ENCODE measurements at regions not wholly inside any gene's neighbourhood (a gene's known extent, or its start where the extent isn't known, plus 50 kb on each side); places are given as distances from the start of the nearest gene placed in this dataset.
"Not testable (repeated sequence)": the region's sequence is repeated elsewhere in the genome, so short reads cannot be mapped to it uniquely, and the experiment has no call there.

GRCh38 chr2:89819809-89820208 lies 1128.3 kb downstream of the RPIA start:
- no peaks in the 10 kb centered on the region for H3K27me3 Mint-ChIP-seq (ENCODE audit: low read depth)
- no peaks in the 10 kb centered on the region for H3K9me3 Mint-ChIP-seq
- H3K4me3 Mint-ChIP-seq, result no peak overlapping the region
- DNase-seq (no peak), ATAC-seq (no peak)
- no peaks in the 10 kb centered on the region for H3K4me1 Mint-ChIP-seq (ENCODE audit: low read depth)
- H3K36me3 Mint-ChIP-seq (ENCODE audit: insufficient read depth), result no peaks in the 10 kb centered on the region

GRCh38 chr2:89820248-89820647 lies 1128.8 kb downstream of the RPIA start:
- no peaks in the 10 kb centered on the region for H3K27me3 Mint-ChIP-seq (ENCODE audit: low read depth)
- H3K4me3 Mint-ChIP-seq, result no peak overlapping the region
- no peaks in the 10 kb centered on the region for H3K9me3 Mint-ChIP-seq
- DNase-seq (no peak), ATAC-seq (no peak)
- no peaks in the 10 kb centered on the region for H3K4me1 Mint-ChIP-seq (ENCODE audit: low read depth)
- no peaks in the 10 kb centered on the region for H3K36me3 Mint-ChIP-seq (ENCODE audit: insufficient read depth)

GRCh38 chr2:89821455-89821945 lies 1130.0 kb downstream of the RPIA start:
- Mint-ChIP-seq H3K9me3 (no peaks in the 10 kb centered on the region), H3K4me1 (ENCODE audit: low read depth) (no peaks in the 10 kb centered on the region), H3K36me3 (ENCODE audit: insufficient read depth) (peaks cover 2% of the 10 kb centered on the region), H3K27me3 (ENCODE audit: low read depth) (no peaks in the 10 kb centered on the region), H3K4me3 (no peak overlapping the region)
- DNase-seq (no peak), ATAC-seq (no peak)

GRCh38 chr2:89822342-89822741 lies 1130.9 kb downstream of the RPIA start:
- not testable (repeated sequence) for H3K9me3 Mint-ChIP-seq; H3K36me3 Mint-ChIP-seq (ENCODE audit: insufficient read depth); DNase-seq; H3K4me1 Mint-ChIP-seq (ENCODE audit: low read depth); H3K27me3 Mint-ChIP-seq (ENCODE audit: low read depth); ATAC-seq; H3K4me3 Mint-ChIP-seq

- ATAC-seq (no peak), DNase-seq (no peak)
- Mint-ChIP-seq H3K4me3 (no peak overlapping the region), H3K36me3 (ENCODE audit: insufficient read depth) (peaks cover 2% of the 10 kb centered on the region), H3K4me1 (ENCODE audit: low read depth) (no peaks in the 10 kb centered on the region), H3K27me3 (ENCODE audit: low read depth) (no peaks in the 10 kb centered on the region), H3K9me3 (no peaks in the 10 kb centered on the region)
These were observed 1132.1 kb downstream of the RPIA start for GRCh38 chr2:89823556-89823955.

- DNase-seq, result no peak
- Mint-ChIP-seq H3K27me3 (ENCODE audit: low read depth) (no peaks in the 10 kb centered on the region), H3K4me1 (ENCODE audit: low read depth) (no peaks in the 10 kb centered on the region), H3K9me3 (peaks cover 4% of the 10 kb centered on the region), H3K36me3 (ENCODE audit: insufficient read depth) (peaks cover 3% of the 10 kb centered on the region), H3K4me3 (no peak overlapping the region)
- no peak for ATAC-seq
These were observed 1133.6 kb downstream of the RPIA start for GRCh38 chr2:89825034-89825433.

GRCh38 chr2:89826741-89827140 lies 1135.3 kb downstream of the RPIA start:
- DNase-seq; H3K36me3 Mint-ChIP-seq (ENCODE audit: insufficient read depth); H3K4me1 Mint-ChIP-seq (ENCODE audit: low read depth); H3K27me3 Mint-ChIP-seq (ENCODE audit: low read depth); H3K4me3 Mint-ChIP-seq; ATAC-seq: not testable (repeated sequence)
- H3K9me3 Mint-ChIP-seq, result peaks cover 20% of the 10 kb centered on the region

- H3K4me1 Mint-ChIP-seq (ENCODE audit: low read depth); DNase-seq; H3K27me3 Mint-ChIP-seq (ENCODE audit: low read depth); ATAC-seq; H3K36me3 Mint-ChIP-seq (ENCODE audit: insufficient read depth); H3K4me3 Mint-ChIP-seq: not testable (repeated sequence)
- H3K9me3 Mint-ChIP-seq, result peaks cover 26% of the 10 kb centered on the region
These were observed 1136.4 kb downstream of the RPIA start for GRCh38 chr2:89827829-89828228.

GRCh38 chr2:89828416-89828815 lies 1136.9 kb downstream of the RPIA start:
- peaks cover 26% of the 10 kb centered on the region for H3K9me3 Mint-ChIP-seq
- not testable (repeated sequence) for H3K36me3 Mint-ChIP-seq (ENCODE audit: insufficient read depth); ATAC-seq; H3K4me1 Mint-ChIP-seq (ENCODE audit: low read depth); H3K27me3 Mint-ChIP-seq (ENCODE audit: low read depth); H3K4me3 Mint-ChIP-seq; DNase-seq

GRCh38 chr2:89828961-89829631 lies 1137.6 kb downstream of the RPIA start:
- not testable (repeated sequence) for H3K4me1 Mint-ChIP-seq (ENCODE audit: low read depth); H3K36me3 Mint-ChIP-seq (ENCODE audit: insufficient read depth); H3K27me3 Mint-ChIP-seq (ENCODE audit: low read depth); H3K4me3 Mint-ChIP-seq; DNase-seq
- H3K9me3 Mint-ChIP-seq, result peaks cover 26% of the 10 kb centered on the region
- peak in 1 of 2 donors; percentile 28 for ATAC-seq

- Mint-ChIP-seq H3K4me3 (no peak overlapping the region), H3K27me3 (ENCODE audit: low read depth) (no peaks in the 10 kb centered on the region), H3K4me1 (ENCODE audit: low read depth) (no peaks in the 10 kb centered on the region), H3K36me3 (ENCODE audit: insufficient read depth) (peaks cover 7% of the 10 kb centered on the region), H3K9me3 (peaks cover 30% of the 10 kb centered on the region)
- ATAC-seq, result no peak
- DNase-seq, result no peak
These were observed 1138.4 kb downstream of the RPIA start for GRCh38 chr2:89829828-89830227.

GRCh38 chr2:89830341-89831218 lies 1139.1 kb downstream of the RPIA start:
- not testable (repeated sequence) for H3K4me3 Mint-ChIP-seq; H3K27me3 Mint-ChIP-seq (ENCODE audit: low read depth); H3K36me3 Mint-ChIP-seq (ENCODE audit: insufficient read depth); H3K4me1 Mint-ChIP-seq (ENCODE audit: low read depth); DNase-seq
- ATAC-seq, result peak in 1 of 2 donors; percentile 34
- peaks cover 32% of the 10 kb centered on the region for H3K9me3 Mint-ChIP-seq

GRCh38 chr2:89831641-89832498 lies 1140.4 kb downstream of the RPIA start:
- H3K4me1 Mint-ChIP-seq (ENCODE audit: low read depth), result no peaks in the 10 kb centered on the region
- H3K4me3 Mint-ChIP-seq, result no peak overlapping the region
- H3K36me3 Mint-ChIP-seq (ENCODE audit: insufficient read depth), result peaks cover 8% of the 10 kb centered on the region
- no peaks in the 10 kb centered on the region for H3K27me3 Mint-ChIP-seq (ENCODE audit: low read depth)
- DNase-seq (no peak), ATAC-seq (no peak)
- H3K9me3 Mint-ChIP-seq, result peaks cover 43% of the 10 kb centered on the region

- ATAC-seq, result peak; percentile 52 to 55
- Mint-ChIP-seq H3K4me3 (no peak overlapping the region), H3K9me3 (peaks cover 45% of the 10 kb centered on the region), H3K36me3 (ENCODE audit: insufficient read depth) (peaks cover 8% of the 10 kb centered on the region), H3K4me1 (ENCODE audit: low read depth) (no peaks in the 10 kb centered on the region), H3K27me3 (ENCODE audit: low read depth) (no peaks in the 10 kb centered on the region)
- DNase-seq, result no peak
These were observed 1141.8 kb downstream of the RPIA start for GRCh38 chr2:89833116-89833779.
